IPS-15b (cell line): ENCODE measurements at regions not wholly inside any gene's neighbourhood (a gene's known extent, or its start where the extent isn't known, plus 50 kb on each side); places are given as distances from the start of the nearest gene placed in this dataset.

Experiments used
- H3K27me3 ChIP-seq: one replicate; pipeline ENCODE4 v1.6.1; 2013; ENCODE audit warnings: low read length; ENCODE audit not compliant: control insufficient read depth, insufficient read depth
- H3K36me3 ChIP-seq: one replicate; pipeline ENCODE4 v1.6.1; 2013; ENCODE audit warnings: low read length; ENCODE audit not compliant: control insufficient read depth, insufficient read depth
- H3K4me1 ChIP-seq: one replicate; pipeline ENCODE4 v1.6.1; 2013; ENCODE audit warnings: mild to moderate bottlenecking, low read length; ENCODE audit not compliant: control insufficient read depth, insufficient read depth
- H3K4me3 ChIP-seq: one replicate; pipeline ENCODE4 v1.5.1; 2013; ENCODE audit warnings: low read depth, low read length
- H3K9ac ChIP-seq: one replicate; pipeline ENCODE4 v1.6.1; 2013; ENCODE audit warnings: low read depth, mild to moderate bottlenecking, low read length
- H3K9me3 ChIP-seq: one replicate; pipeline ENCODE4 v1.6.1; 2013; ENCODE audit warnings: mild to moderate bottlenecking, low read length; ENCODE audit not compliant: control insufficient read depth, insufficient read depth

GRCh38 chr3:76456322-76456721 is 583.6 kb upstream of the ROBO2 start:
- Histone ChIP-seq H3K4me3 (no peak overlapping the region), H3K36me3 (no peaks in the 10 kb centered on the region), H3K4me1 (no peaks in the 10 kb centered on the region), H3K27me3 (no peaks in the 10 kb centered on the region), H3K9ac (no peak overlapping the region), H3K9me3 (peaks cover 3% of the 10 kb centered on the region)

GRCh38 chr3:76463501-76463900 is 576.4 kb upstream of the ROBO2 start:
- no peaks in the 10 kb centered on the region for H3K36me3 ChIP-seq

GRCh38 chr3:76470285-76470684 is 569.6 kb upstream of the ROBO2 start:
- H3K4me1 ChIP-seq = no peaks in the 10 kb centered on the region

More at GRCh38 chr3:76463501-76463900, 576.4 kb upstream of the ROBO2 start:
- Histone ChIP-seq H3K4me3 (no peak overlapping the region), H3K9me3 (no peaks in the 10 kb centered on the region), H3K9ac (no peak overlapping the region), H3K27me3 (no peaks in the 10 kb centered on the region), H3K4me1 (no peaks in the 10 kb centered on the region)

DNA sequence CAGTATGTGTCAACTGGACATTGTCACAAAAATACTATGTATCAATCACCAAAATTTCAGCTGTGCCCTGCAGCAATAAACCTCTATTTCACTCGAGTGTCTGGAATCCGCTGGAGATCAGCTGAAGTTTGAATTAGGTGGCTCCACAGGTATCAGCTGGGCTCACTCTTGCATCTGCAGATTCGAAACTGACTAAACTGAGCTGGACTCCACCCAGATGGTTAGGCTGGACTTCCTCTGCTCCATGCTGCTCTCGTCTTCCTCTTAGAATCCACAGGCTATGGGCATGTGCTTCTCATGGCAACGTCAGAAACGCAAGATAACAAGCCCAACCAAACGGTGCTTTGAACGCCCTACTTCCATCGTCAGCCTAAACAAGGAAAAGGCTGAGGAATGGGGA is 565.3 kb upstream of the ROBO2 start:
- Histone ChIP-seq H3K27me3 (no peaks in the 10 kb centered on the region), H3K9me3 (no peaks in the 10 kb centered on the region), H3K4me1 (no peaks in the 10 kb centered on the region), H3K9ac (no peak overlapping the region), H3K4me3 (no peak overlapping the region), H3K36me3 (no peaks in the 10 kb centered on the region)

More at GRCh38 chr3:76470285-76470684, 569.6 kb upstream of the ROBO2 start:
- H3K9ac ChIP-seq = no peak overlapping the region
- H3K4me3 ChIP-seq = no peak overlapping the region
- no peaks in the 10 kb centered on the region for H3K36me3 ChIP-seq
- H3K9me3 ChIP-seq = no peaks in the 10 kb centered on the region
- no peaks in the 10 kb centered on the region for H3K27me3 ChIP-seq

DNA sequence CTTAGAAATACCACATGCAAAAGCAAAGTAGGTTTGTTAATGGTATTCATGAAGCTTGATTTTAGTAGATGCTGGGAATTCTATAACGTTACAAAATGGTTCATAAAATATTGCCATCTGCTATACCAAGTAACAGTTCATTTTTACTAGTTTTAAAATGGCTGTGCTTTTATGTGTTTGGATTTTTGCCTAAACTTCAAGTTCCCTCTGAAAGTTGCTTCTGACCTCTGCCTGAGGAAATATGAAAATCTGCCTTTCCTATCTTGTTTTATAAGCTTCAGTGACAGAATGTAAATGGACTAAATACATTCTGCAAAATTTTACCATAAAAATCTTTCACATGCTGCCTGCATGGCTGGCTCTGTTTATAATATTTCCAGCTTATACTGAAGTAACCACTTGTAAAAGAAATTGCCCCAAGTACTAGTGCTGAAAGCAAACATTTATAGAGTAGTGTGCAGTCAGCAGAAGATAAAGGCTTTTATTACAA is 560.7 kb upstream of the ROBO2 start:
- Histone ChIP-seq H3K36me3 (no peaks in the 10 kb centered on the region), H3K4me1 (no peaks in the 10 kb centered on the region), H3K9me3 (no peaks in the 10 kb centered on the region)

GRCh38 chr3:76482510-76482909 is 557.4 kb upstream of the ROBO2 start:
- H3K9ac ChIP-seq = no peak overlapping the region
- H3K4me1 ChIP-seq = no peaks in the 10 kb centered on the region
- H3K27me3 ChIP-seq = no peaks in the 10 kb centered on the region
- no peak overlapping the region for H3K4me3 ChIP-seq
- H3K36me3 ChIP-seq = no peaks in the 10 kb centered on the region
- H3K9me3 ChIP-seq = no peaks in the 10 kb centered on the region

More for the DNA sequence above, 560.7 kb upstream of the ROBO2 start:
- H3K9ac ChIP-seq = no peak overlapping the region
- H3K4me3 ChIP-seq = no peak overlapping the region
- no peaks in the 10 kb centered on the region for H3K27me3 ChIP-seq

DNA sequence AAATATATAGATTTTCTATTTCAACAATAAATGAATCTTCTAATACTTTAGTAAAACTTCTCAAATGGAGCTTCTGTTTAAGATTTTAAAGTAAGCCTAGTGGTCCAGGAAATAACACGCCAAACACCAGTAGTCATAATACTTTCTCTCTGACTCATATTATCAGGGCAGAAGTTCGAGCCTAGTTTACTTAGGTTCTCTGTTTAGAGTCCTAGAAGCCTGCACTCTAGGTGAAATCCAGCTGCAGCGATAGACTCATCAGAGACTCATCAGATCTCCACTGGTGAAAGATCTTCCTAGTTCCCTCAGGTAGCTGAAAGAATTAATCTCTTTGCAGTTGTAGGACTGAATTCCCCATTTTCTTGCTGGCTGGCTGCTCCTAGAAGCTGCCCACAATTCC is 552.5 kb upstream of the ROBO2 start:
- Histone ChIP-seq H3K9me3 (no peaks in the 10 kb centered on the region), H3K36me3 (no peaks in the 10 kb centered on the region), H3K4me3 (no peak overlapping the region), H3K4me1 (no peaks in the 10 kb centered on the region), H3K9ac (no peak overlapping the region), H3K27me3 (no peaks in the 10 kb centered on the region)

- Histone ChIP-seq H3K27me3 (no peaks in the 10 kb centered on the region), H3K9me3 (no peaks in the 10 kb centered on the region), H3K4me1 (no peaks in the 10 kb centered on the region), H3K9ac (no peak overlapping the region), H3K36me3 (no peaks in the 10 kb centered on the region), H3K4me3 (no peak overlapping the region)
Observed at GRCh38 chr3:76490064-76490463, 549.8 kb upstream of the ROBO2 start.

GRCh38 chr3:76495216-76495615 is 544.7 kb upstream of the ROBO2 start:
- no peaks in the 10 kb centered on the region for H3K36me3 ChIP-seq
- H3K4me1 ChIP-seq = no peaks in the 10 kb centered on the region
- no peak overlapping the region for H3K9ac ChIP-seq

GRCh38 chr3:76497636-76498035 is 542.3 kb upstream of the ROBO2 start:
- Histone ChIP-seq H3K9me3 (no peaks in the 10 kb centered on the region), H3K27me3 (no peaks in the 10 kb centered on the region), H3K9ac (no peak overlapping the region), H3K4me3 (no peak overlapping the region), H3K4me1 (no peaks in the 10 kb centered on the region), H3K36me3 (no peaks in the 10 kb centered on the region)

More at GRCh38 chr3:76495216-76495615, 544.7 kb upstream of the ROBO2 start:
- H3K9me3 ChIP-seq = no peaks in the 10 kb centered on the region
- no peak overlapping the region for H3K4me3 ChIP-seq
- H3K27me3 ChIP-seq = no peaks in the 10 kb centered on the region

GRCh38 chr3:76500746-76501275 is 539.1 kb upstream of the ROBO2 start:
- H3K4me3 ChIP-seq = no peak overlapping the region
- H3K4me1 ChIP-seq = no peaks in the 10 kb centered on the region
- H3K36me3 ChIP-seq = no peaks in the 10 kb centered on the region
- no peaks in the 10 kb centered on the region for H3K9me3 ChIP-seq
- H3K9ac ChIP-seq = no peak overlapping the region
- no peaks in the 10 kb centered on the region for H3K27me3 ChIP-seq

DNA sequence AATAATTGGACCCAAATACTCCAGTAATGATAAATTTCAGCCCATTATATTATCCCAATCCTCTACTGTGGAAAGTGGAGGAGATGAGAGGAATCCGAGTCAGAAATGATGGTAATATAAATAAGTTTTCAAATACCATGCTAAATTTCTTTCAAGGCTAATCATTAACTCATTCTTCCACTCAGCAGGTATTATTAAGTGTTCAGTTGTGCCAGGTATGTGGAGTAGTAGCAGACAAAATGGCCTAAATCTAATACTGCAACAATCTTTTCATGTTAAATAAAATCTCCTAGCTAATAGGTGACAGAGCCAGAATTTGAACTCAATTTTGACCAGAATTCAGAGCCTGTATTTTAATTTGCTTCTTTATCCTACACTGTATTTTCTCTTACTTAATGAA is 538.6 kb upstream of the ROBO2 start:
- Histone ChIP-seq H3K9ac (no peak overlapping the region), H3K4me1 (no peaks in the 10 kb centered on the region), H3K9me3 (no peaks in the 10 kb centered on the region), H3K4me3 (no peak overlapping the region), H3K27me3 (no peaks in the 10 kb centered on the region), H3K36me3 (no peaks in the 10 kb centered on the region)
